OCI-M2 (cell line): ENCODE measurements at regions not wholly inside any gene's neighbourhood (a gene's known extent, or its start where the extent isn't known, plus 50 kb on each side); places are given as distances from the start of the nearest gene placed in this dataset.

ENCODE experiments used
- DNase-seq: peaks from one replicate; lab custom pipeline; 2025; ENCODE audit not compliant: unreplicated experiment; lab: John Stamatoyannopoulos, UW

GRCh38 chr3:22106213-22106896 lies 355.3 kb upstream of the ZNF385D start:
- no peak for DNase-seq

GRCh38 chr3:22111226-22111625 lies 360.2 kb upstream of the ZNF385D start:
- no peak for DNase-seq

GRCh38 chr3:22113453-22113852 lies 362.4 kb upstream of the ZNF385D start:
- no peak for DNase-seq

DNA sequence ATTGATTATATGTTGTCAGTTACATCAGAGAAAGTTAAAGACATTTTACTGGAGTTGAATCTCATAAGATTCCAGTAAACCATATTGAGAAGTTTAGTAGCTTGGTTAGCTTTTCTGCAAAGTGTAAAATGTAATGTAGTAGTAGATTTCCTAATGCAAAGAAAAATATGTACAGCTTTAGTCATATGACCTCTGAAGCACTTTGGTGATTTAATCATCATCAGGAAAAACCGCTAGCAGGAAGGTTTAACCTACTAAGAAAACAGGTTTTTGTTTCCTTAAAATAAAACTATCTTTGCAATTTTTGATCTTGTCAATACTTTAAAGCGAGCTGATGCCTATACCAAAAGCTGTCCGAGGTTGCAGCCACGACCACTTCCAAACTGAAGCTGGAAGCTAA lies 364.6 kb upstream of the ZNF385D start:
- no peak for DNase-seq

DNA sequence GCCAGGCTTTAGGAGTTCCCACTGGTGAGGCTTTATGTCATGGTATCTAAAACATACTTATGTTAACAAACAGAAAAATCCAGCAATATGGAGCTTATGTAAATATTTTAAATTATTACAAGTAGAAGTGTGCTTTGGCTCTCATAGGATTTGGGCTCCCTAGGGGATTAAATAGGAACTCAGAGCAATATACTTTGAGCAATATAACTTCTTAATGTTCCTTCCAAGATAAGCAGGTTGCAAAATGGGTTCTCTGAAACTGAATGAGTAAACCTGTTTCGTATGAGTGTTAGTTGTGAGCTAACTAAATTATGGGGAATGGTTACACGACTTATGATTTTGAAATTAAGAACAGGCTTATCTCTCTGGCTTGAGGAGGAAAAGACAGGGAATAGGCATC lies 366.1 kb upstream of the ZNF385D start:
- no peak for DNase-seq

DNA sequence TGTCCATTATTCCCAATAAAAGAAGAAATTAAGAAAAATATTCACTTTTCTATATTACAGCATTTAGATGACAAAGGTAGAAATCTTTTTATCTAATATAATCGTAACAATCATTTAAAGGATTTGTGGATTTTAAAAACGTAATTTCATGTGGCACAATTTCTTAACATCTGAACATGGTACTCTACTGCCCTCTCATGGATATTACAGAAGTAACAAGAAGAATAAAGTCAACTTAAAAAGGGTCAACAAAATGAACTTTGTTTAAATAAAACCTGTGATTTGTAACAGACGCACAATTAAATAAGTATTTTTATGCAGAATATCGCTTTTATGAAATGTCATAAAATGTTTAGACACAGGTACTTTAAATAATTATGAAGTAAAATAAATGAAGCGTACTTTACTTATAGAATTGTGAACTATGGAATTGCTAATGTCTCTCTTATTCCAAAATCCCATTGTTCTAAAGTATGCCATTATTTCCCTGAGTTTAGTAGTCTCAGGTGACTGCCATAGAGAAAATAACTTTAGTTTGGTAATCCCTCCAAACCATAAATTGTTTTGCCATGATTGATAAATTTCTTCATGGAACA lies 366.8 kb upstream of the ZNF385D start:
- no peak for DNase-seq

DNA sequence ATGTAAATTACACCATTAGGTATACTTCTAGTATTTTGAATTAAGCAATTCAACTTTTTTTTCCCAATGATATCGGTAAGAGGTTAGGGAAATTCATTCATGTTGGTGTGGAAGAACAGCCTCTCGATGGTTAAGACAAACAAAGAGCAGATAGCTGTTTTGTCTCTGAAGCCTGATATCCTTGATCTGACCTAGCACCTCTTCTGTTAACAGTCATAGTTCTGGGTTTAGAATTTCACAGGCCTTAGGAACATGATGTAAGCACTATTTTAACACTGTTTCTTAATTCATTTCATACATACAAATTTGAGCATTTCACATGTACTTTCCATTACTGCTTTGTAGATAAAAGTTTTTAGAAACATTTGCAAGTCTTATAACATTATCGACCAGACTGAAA lies 367.5 kb upstream of the ZNF385D start:
- DNase-seq, result no peak

DNA sequence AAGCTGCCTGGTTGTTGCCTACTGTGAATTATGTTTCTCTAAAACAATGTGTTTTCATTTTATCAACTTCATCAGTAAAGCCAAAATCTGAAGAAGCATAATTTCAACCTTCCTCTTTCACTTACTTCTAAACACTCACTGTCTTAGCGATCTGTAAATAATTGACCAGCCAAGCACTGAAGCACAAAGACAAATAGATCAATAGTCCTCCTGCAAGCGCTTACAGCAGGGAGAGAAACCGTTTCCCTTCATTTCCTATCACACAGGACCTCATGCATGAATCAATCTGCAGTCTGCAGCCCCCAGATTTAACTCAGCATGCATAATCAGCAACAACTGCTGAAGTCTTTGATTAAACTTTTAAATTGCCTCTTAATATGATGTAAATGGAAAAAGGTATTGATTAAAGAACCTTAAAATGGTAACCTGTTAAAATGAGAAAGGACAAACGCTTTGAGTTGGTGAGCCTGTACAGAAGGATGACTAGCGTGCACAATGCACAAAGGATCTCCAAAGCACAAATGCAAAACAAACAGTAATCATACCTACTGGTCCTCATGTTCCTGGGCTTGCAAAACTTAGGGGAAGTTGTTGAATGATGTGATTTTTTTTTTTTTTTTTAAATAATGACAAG lies 370.2 kb upstream of the ZNF385D start:
- DNase-seq, result no peak

DNA sequence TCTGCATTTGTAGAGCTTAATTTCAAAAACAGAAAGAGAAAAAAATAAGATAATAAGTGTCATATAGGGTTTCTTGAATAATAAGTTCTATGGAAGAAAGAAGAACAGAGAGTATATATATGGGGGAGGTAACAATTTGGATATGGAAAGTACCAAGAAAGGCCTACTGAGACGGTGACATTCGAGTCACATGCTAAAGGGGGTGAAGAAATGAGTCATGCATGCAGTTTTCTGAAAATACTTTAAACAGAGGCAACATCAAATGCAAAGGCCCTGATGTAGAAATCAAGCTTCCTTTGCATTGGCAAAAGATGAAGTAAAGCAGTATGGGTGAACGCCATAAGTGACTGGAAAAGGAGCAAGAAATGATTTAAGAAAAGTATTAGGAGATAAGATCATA lies 371.6 kb upstream of the ZNF385D start:
- DNase-seq, result no peak

- DNase-seq, result no peak
Measured at GRCh38 chr3:22129101-22129500, 378.1 kb upstream of the ZNF385D start.

DNA sequence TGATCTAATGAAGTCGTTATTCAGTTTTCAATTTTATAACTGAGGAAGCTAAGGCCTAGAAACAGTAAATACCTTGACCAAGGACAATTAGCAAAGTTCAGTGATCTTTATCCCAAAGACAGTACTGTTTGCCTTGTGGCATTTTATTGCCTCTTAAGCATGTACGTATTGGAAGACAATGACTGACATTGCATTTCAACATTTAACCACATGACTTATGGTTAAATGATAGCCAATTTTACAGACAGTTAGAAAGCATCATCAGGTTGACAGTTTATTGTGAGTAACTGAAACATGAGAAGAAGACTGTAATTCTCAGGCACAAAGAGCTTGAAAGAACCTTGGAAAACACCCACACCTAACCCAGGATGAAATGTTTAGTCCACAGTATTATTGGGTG lies 390.8 kb upstream of the ZNF385D start:
- DNase-seq, result no peak

- no peak for DNase-seq
Measured at GRCh38 chr3:22147161-22147560, 396.2 kb upstream of the ZNF385D start.

DNA sequence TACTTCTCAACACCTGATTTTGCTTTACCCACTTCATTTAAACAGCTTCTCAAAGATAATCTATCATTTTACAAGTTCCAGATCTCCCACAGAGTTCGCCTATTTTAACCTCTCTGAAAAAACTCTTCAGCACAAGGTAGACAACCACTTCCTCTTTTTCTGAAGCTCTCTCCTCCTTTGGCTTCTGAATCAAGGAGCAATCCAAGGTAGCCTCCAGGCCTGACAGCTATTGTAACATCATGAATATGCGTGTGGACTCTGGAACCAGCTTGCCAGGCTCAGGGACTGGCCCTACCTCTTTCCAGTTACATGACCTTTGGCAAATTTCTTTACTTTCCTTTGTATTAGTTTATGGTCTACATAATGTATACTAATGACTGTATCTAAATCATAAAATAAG lies 405.9 kb upstream of the ZNF385D start:
- no peak for DNase-seq

- DNase-seq, result no peak
Measured at GRCh38 chr3:22157848-22158247, 406.8 kb upstream of the ZNF385D start.

- DNase-seq, result no peak
Measured at GRCh38 chr3:22159004-22159695, 408.1 kb upstream of the ZNF385D start.

DNA sequence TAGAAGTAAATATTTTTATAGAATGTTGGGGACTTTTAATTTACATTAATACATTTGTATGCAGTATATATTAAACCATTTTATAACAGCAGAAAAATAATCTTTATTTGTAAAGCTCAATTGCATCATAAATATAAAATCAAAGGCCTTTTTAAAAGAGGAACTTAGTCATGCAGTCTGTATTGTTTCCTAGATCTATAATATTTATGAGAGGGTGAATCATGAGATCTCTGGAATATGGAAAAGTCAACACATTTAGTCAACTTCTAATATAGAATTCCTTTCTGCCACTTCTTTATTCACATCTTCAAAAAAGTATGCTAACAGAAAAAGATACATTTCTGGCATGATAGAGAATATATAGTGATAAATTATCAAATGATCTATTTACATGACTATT lies 410.3 kb upstream of the ZNF385D start:
- no peak for DNase-seq

DNA sequence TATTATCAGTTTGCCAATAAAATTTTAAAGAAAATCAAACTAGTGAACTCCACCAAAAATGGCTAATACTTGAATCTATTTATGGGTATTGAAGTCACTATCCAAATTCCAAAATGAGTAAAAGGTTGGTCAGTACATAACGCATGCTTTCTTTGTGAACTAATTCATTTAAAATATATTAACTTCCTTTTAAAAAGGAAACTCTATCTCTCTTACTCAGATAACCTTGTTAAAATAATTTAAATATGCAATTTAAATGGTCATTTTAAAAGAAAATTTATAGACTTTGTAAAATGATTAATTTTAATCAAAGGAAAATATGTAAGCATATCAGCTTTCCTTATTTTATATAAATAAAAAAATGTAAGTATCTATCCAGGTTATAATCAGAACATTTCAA lies 419.4 kb upstream of the ZNF385D start:
- DNase-seq, result no peak

DNA sequence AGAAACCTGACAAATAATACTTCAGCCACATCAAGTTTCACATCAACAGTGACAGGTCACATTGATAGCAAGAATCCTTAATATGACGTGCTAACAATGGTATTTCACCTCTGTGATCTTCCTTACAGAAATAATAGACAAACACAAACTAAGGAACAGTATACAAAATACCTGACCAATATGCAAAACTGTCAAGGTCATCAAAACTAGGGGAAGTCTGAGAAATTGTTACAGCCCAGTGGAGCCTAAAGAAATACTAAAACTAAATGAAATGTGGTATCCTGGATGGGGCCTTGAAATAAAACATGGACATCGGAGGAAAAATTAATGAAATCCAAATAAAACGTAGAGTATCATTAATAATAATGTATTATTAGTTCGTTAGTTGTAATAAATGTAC lies 422.0 kb upstream of the ZNF385D start:
- no peak for DNase-seq

DNA sequence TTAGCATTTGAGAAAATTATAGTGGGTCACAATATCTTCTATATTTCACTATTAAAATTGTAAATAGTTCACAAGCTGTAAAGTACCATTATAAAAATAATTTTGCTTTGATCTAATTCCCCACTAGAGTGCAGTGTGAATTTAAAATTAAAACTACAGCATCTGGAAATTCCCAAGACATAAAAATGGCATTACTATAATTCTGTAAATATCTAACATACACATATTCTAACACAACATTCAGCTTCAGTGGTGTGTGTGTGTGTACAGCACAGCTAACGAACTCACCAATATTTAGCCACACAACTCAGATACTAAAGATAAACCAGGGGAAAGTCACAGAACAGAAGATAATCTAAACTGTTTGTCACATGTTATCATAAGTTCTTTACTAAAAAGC lies 424.9 kb upstream of the ZNF385D start:
- DNase-seq, result no peak

DNA sequence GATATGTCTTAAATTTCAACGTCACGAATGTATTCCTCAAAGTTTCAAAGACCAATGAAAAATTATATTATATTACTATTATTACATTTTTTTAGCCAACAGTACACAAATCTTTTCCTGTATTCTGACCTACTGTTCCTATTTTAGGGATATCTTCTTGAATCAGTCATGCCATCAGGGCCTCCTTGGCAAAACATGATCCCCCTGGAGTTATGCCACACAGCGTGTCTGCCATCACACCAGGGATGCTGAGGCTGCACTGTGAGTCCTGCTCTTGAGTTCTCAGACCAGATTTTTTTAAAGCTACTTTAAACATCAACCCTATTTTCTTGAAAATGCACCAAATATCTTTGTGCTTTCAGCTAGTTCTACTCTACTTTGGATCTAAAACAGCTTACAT lies 425.9 kb upstream of the ZNF385D start:
- no peak for DNase-seq

DNA sequence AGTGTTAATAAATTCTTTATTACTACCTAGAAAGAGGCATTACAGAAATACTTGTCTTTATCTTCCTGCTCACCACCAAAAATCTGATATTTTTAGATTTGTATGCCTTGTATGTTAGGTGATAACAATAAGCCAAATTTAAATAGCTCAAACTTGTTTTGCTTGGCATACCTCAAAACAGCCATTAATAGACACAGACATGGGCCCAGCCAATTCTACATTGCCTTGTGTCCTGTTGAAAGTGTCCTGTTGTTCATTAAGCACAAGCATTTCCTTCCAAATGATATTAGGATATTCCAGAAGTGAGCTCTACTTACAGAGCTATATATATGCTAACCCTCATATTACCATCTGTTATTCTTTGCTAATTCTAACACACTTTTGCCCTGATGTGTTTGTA lies 438.6 kb upstream of the ZNF385D start:
- DNase-seq, result no peak

DNA sequence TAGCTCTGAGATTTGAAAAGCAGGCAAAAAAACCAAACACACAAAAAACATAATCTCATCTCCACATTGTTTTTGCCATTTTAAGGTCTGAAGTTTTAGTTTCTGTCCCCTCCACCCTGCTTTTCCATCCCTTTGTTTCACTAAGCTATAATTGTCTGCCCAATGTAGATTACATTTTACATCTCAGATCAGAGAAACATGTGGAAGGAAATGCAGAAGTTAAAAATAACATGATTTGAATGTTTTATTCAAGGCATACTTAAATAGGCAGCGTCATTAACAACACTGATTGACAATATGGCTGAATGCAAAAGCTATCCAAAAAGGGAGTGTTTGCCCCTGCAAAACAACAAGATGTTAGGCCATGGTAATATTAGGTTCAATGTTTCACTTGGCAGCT lies 448.1 kb upstream of the ZNF385D start:
- DNase-seq, result no peak
